ENCODE measurements at regions not wholly inside any gene's neighbourhood (a gene's known extent, or its start where the extent isn't known, plus 50 kb on each side); places are given as distances from the start of the nearest gene placed in this dataset.
"Not testable (repeated sequence)": the region's sequence is repeated elsewhere in the genome, so short reads cannot be mapped to it uniquely, and the experiment has no call there.

GRCh38 chr6:6941201-6941600 lies 166.6 kb upstream of the RREB1 start:
- H3K27ac Mint-ChIP-seq, result no peak overlapping the region
- ATAC-seq, result no peak
- H3K4me3 Mint-ChIP-seq, result no peak overlapping the region
- peaks cover 3% of the 10 kb centered on the region for H3K4me1 Mint-ChIP-seq
- H3K9me3 ChIP-seq (ENCODE audit: control insufficient read depth, low read length, poor library complexity, severe bottlenecking), result no peaks in the 10 kb centered on the region
- no peak for DNase-seq
- H3K36me3 Mint-ChIP-seq (ENCODE audit: low read depth), result no peaks in the 10 kb centered on the region
- H3K27me3 Mint-ChIP-seq, result peaks cover 10% of the 10 kb centered on the region

GRCh38 chr6:6942091-6942490 lies 165.7 kb upstream of the RREB1 start:
- ATAC-seq (no peak), DNase-seq (no peak)
- no peak overlapping the region for H3K27ac Mint-ChIP-seq
- no peaks in the 10 kb centered on the region for H3K9me3 ChIP-seq (ENCODE audit: control insufficient read depth, low read length, poor library complexity, severe bottlenecking)
- no peak overlapping the region for H3K4me3 Mint-ChIP-seq
- peaks cover 3% of the 10 kb centered on the region for H3K4me1 Mint-ChIP-seq
- H3K27me3 Mint-ChIP-seq, result peaks cover 10% of the 10 kb centered on the region
- H3K36me3 Mint-ChIP-seq (ENCODE audit: low read depth), result no peaks in the 10 kb centered on the region

GRCh38 chr6:6942831-6943230 lies 164.9 kb upstream of the RREB1 start:
- no peaks in the 10 kb centered on the region for H3K9me3 ChIP-seq (ENCODE audit: control insufficient read depth, low read length, poor library complexity, severe bottlenecking)
- H3K4me1 Mint-ChIP-seq, result peaks cover 3% of the 10 kb centered on the region
- DNase-seq (no peak), ATAC-seq (no peak)
- H3K4me3 Mint-ChIP-seq, result no peak overlapping the region
- H3K27ac Mint-ChIP-seq, result no peak overlapping the region
- no peaks in the 10 kb centered on the region for H3K36me3 Mint-ChIP-seq (ENCODE audit: low read depth)
- peaks cover 10% of the 10 kb centered on the region for H3K27me3 Mint-ChIP-seq

- ATAC-seq, result no peak
- Mint-ChIP-seq H3K36me3 (ENCODE audit: low read depth) (no peaks in the 10 kb centered on the region), H3K4me3 (no peak overlapping the region), H3K27ac (no peak overlapping the region), H3K4me1 (peaks cover 3% of the 10 kb centered on the region), H3K27me3 (peaks cover 16% of the 10 kb centered on the region)
- no peaks in the 10 kb centered on the region for H3K9me3 ChIP-seq (ENCODE audit: control insufficient read depth, low read length, poor library complexity, severe bottlenecking)
- DNase-seq, result no peak
Measured at GRCh38 chr6:6943421-6943820, 164.3 kb upstream of the RREB1 start.

GRCh38 chr6:6946206-6947155 lies 161.3 kb upstream of the RREB1 start:
- Mint-ChIP-seq H3K27me3 (peaks cover 17% of the 10 kb centered on the region), H3K4me3 (no peak overlapping the region), H3K27ac (no peak overlapping the region), H3K36me3 (ENCODE audit: low read depth) (no peaks in the 10 kb centered on the region), H3K4me1 (peaks cover 3% of the 10 kb centered on the region)
- no peaks in the 10 kb centered on the region for H3K9me3 ChIP-seq (ENCODE audit: control insufficient read depth, low read length, poor library complexity, severe bottlenecking)
- DNase-seq (no peak), ATAC-seq (no peak)

GRCh38 chr6:6950373-6951145 lies 157.2 kb upstream of the RREB1 start:
- ATAC-seq (no peak), DNase-seq (no peak)
- no peaks in the 10 kb centered on the region for H3K9me3 ChIP-seq (ENCODE audit: control insufficient read depth, low read length, poor library complexity, severe bottlenecking)
- Mint-ChIP-seq H3K27ac (no peak overlapping the region), H3K4me3 (no peak overlapping the region), H3K4me1 (no peaks in the 10 kb centered on the region), H3K27me3 (peaks cover 11% of the 10 kb centered on the region), H3K36me3 (ENCODE audit: low read depth) (no peaks in the 10 kb centered on the region)

- DNase-seq (no peak), ATAC-seq (no peak)
- Mint-ChIP-seq H3K4me1 (no peaks in the 10 kb centered on the region), H3K4me3 (no peak overlapping the region), H3K36me3 (ENCODE audit: low read depth) (no peaks in the 10 kb centered on the region), H3K27ac (no peak overlapping the region), H3K27me3 (peaks cover 11% of the 10 kb centered on the region)
- H3K9me3 ChIP-seq (ENCODE audit: control insufficient read depth, low read length, poor library complexity, severe bottlenecking), result no peaks in the 10 kb centered on the region
Measured at GRCh38 chr6:6951355-6951754, 156.4 kb upstream of the RREB1 start.

- peaks cover 11% of the 10 kb centered on the region for H3K27me3 Mint-ChIP-seq
- H3K9me3 ChIP-seq (ENCODE audit: control insufficient read depth, low read length, poor library complexity, severe bottlenecking), result no peaks in the 10 kb centered on the region
- DNase-seq (no peak), ATAC-seq (no peak)
- H3K4me1 Mint-ChIP-seq, result no peaks in the 10 kb centered on the region
- H3K27ac Mint-ChIP-seq, result no peak overlapping the region
- H3K36me3 Mint-ChIP-seq (ENCODE audit: low read depth), result no peaks in the 10 kb centered on the region
- H3K4me3 Mint-ChIP-seq, result no peak overlapping the region
Measured at GRCh38 chr6:6952484-6952883, 155.3 kb upstream of the RREB1 start.

- not testable (repeated sequence) for H3K36me3 Mint-ChIP-seq (ENCODE audit: low read depth); DNase-seq; H3K4me1 Mint-ChIP-seq; ATAC-seq; H3K9me3 ChIP-seq (ENCODE audit: control insufficient read depth, low read length, poor library complexity, severe bottlenecking); H3K27ac Mint-ChIP-seq; H3K4me3 Mint-ChIP-seq
- peaks cover 10% of the 10 kb centered on the region for H3K27me3 Mint-ChIP-seq
Measured at GRCh38 chr6:6952927-6953326, 154.8 kb upstream of the RREB1 start.

- no peaks in the 10 kb centered on the region for H3K9me3 ChIP-seq (ENCODE audit: control insufficient read depth, low read length, poor library complexity, severe bottlenecking)
- no peaks in the 10 kb centered on the region for H3K36me3 Mint-ChIP-seq (ENCODE audit: low read depth)
- peaks cover 4% of the 10 kb centered on the region for H3K4me1 Mint-ChIP-seq
- H3K27me3 Mint-ChIP-seq, result peaks cover 18% of the 10 kb centered on the region
- ATAC-seq (no peak), DNase-seq (no peak)
- H3K4me3 Mint-ChIP-seq, result no peak overlapping the region
- no peak overlapping the region for H3K27ac Mint-ChIP-seq
Measured at GRCh38 chr6:6960571-6961251, 147.1 kb upstream of the RREB1 start.

GRCh38 chr6:6962086-6962485 lies 145.7 kb upstream of the RREB1 start:
- Mint-ChIP-seq H3K27me3 (peaks cover 18% of the 10 kb centered on the region), H3K4me3 (no peak overlapping the region), H3K4me1 (peaks cover 6% of the 10 kb centered on the region), H3K27ac (no peak overlapping the region), H3K36me3 (ENCODE audit: low read depth) (no peaks in the 10 kb centered on the region)
- DNase-seq (no peak), ATAC-seq (no peak)
- H3K9me3 ChIP-seq (ENCODE audit: control insufficient read depth, low read length, poor library complexity, severe bottlenecking), result no peaks in the 10 kb centered on the region

- Mint-ChIP-seq H3K27me3 (peaks cover 18% of the 10 kb centered on the region), H3K4me1 (peaks cover 8% of the 10 kb centered on the region), H3K27ac (no peak overlapping the region), H3K4me3 (no peak overlapping the region), H3K36me3 (ENCODE audit: low read depth) (no peaks in the 10 kb centered on the region)
- no peaks in the 10 kb centered on the region for H3K9me3 ChIP-seq (ENCODE audit: control insufficient read depth, low read length, poor library complexity, severe bottlenecking)
- ATAC-seq, result no peak
- no peak for DNase-seq
Measured at GRCh38 chr6:6962699-6963098, 145.1 kb upstream of the RREB1 start.

- H3K27ac Mint-ChIP-seq; DNase-seq; H3K4me3 Mint-ChIP-seq; H3K36me3 Mint-ChIP-seq (ENCODE audit: low read depth); H3K9me3 ChIP-seq (ENCODE audit: control insufficient read depth, low read length, poor library complexity, severe bottlenecking); ATAC-seq; H3K4me1 Mint-ChIP-seq: not testable (repeated sequence)
- H3K27me3 Mint-ChIP-seq, result peaks cover 18% of the 10 kb centered on the region
Measured at GRCh38 chr6:6963390-6963789, 144.4 kb upstream of the RREB1 start.

Data from T-helper 17 cell (primary cell).